ENCODE measurements at regions not wholly inside any gene's neighbourhood (a gene's known extent, or its start where the extent isn't known, plus 50 kb on each side); places are given as distances from the start of the nearest gene placed in this dataset.

DNA sequence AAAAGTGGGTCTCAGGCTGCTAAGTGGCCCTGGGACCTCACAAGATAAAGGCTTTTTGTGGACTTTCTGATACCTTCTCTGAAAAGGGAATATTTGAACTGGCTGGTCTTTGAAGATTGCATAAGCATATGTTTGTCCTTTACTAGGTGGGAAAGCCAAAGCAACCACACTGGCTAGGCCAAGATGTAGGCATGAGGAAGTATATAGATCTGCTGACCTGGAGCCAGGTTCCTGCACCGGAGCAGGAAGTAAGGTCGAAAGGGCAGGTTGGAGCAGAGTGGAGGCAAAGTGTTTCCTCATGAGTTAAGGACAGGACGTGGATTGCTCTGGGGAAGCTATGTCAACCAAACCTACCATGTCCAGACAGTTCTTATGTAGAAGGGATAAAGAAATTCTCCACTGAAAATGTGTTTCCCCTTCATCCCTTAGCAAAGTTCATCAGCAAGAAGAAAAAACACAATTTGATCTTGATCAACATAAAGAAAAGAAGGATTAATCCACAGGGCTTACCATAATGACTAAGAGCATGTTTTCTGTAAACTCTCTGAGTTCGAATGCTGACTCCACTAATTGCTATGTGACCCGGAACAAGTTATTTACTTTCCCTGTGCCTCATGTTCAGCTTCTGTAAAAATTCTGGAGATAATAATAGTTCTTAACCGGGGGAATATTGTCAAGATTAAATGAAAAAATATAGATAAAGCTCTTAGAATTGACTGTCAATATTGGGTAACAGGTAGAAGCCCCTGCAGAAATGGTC, 156.1 kb upstream of the SRD5A2 start:
- peak in 1 of 2 experiments; percentile 52 for DNase-seq (ENCODE audit: low read depth in 1 of 2, low spot score in 1 of 2)
- TF ChIP-seq CTCF (IDR thresholded peaks at IDR 0.05; ENCODE audit: insufficient read depth, low read length) (no peak), GABPA (IDR thresholded peaks at IDR 0.05; ENCODE audit: low read depth) (no peak), SPI1 (IDR thresholded peaks at IDR 0.05; ENCODE audit: borderline replicate concordance, low read depth) (no peak), REST (IDR thresholded peaks at IDR 0.05; ENCODE audit: insufficient replicate concordance, low read depth) (no peak), POLR2AphosphoS5 (IDR thresholded peaks at IDR 0.05; ENCODE audit: low read depth) (no peak)
- no peak overlapping the region for H3K27ac ChIP-seq (replicated peaks)
- H3K4me3 ChIP-seq (replicated peaks; ENCODE audit: insufficient read depth, low read length): no peak overlapping the region
- no peaks in the 10 kb centered on the region for H3K27me3 ChIP-seq (ENCODE audit: insufficient read depth, poor library complexity, severe bottlenecking)

DNA sequence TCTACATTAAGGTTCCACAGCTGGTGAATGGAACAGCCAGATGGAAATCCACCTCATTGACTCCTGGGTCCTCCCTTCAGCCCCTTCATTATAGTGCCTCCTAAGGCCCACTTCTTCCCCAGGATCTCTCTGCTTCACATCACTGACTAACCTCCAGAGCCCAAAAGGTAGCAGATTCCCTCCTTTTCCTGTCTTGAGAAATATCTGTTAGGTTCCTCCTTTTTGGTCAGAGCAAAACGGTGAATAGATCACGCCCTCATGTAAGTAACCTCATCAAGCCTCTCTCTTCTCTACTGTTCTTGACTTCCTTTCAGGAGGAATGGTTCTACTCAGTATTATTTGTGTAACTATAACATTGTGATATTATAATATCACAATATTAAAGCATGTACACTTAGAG, 155.0 kb upstream of the SRD5A2 start:
- DNase-seq (ENCODE audit: low read depth in 1 of 2, low spot score in 1 of 2): peak; percentile 7 to 54
- Histone ChIP-seq H3K27ac (replicated peaks) (no peak overlapping the region), H3K27me3 (ENCODE audit: insufficient read depth, poor library complexity, severe bottlenecking) (no peaks in the 10 kb centered on the region), H3K4me3 (replicated peaks; ENCODE audit: insufficient read depth, low read length) (no peak overlapping the region)
- TF ChIP-seq CTCF (IDR thresholded peaks at IDR 0.05; ENCODE audit: insufficient read depth, low read length) (no peak), GABPA (IDR thresholded peaks at IDR 0.05; ENCODE audit: low read depth) (no peak), SPI1 (IDR thresholded peaks at IDR 0.05; ENCODE audit: borderline replicate concordance, low read depth) (peak; percentile 39; the same call in 1 of the 2 replicates), REST (IDR thresholded peaks at IDR 0.05; ENCODE audit: insufficient replicate concordance, low read depth) (no peak)

- DNase-seq (ENCODE audit: low read depth in 1 of 2, low spot score in 1 of 2): no peak
- no peak for TF ChIP-seq GABPA (IDR thresholded peaks at IDR 0.05; ENCODE audit: low read depth)
- peak; percentile 21 for TF ChIP-seq CTCF (IDR thresholded peaks at IDR 0.05; ENCODE audit: insufficient read depth, low read length)
- no peak overlapping the region for H3K4me3 ChIP-seq (replicated peaks; ENCODE audit: insufficient read depth, low read length)
- no peaks in the 10 kb centered on the region for H3K27me3 ChIP-seq (ENCODE audit: insufficient read depth, poor library complexity, severe bottlenecking)
- no peak overlapping the region for H3K27ac ChIP-seq (replicated peaks)
These were observed 148.8 kb upstream of the SRD5A2 start for GRCh38 chr2:31729442-31730092.

All from HL-60 (cell line).